Stimulated activated CD4-positive, alpha-beta T cell treated with anti-CD3 and anti-CD28 coated beads, Interleukin-2, amount 100 ng/mL, for 4 hours (primary cell): ENCODE measurements at regions not wholly inside any gene's neighbourhood (a gene's known extent, or its start where the extent isn't known, plus 50 kb on each side); places are given as distances from the start of the nearest gene placed in this dataset.

ENCODE experiments used
- DNase-seq: peaks from one replicate; pipeline ENCODE4 v3.0.0-alpha.2; 2020; ENCODE audit warnings: low read depth

DNA sequence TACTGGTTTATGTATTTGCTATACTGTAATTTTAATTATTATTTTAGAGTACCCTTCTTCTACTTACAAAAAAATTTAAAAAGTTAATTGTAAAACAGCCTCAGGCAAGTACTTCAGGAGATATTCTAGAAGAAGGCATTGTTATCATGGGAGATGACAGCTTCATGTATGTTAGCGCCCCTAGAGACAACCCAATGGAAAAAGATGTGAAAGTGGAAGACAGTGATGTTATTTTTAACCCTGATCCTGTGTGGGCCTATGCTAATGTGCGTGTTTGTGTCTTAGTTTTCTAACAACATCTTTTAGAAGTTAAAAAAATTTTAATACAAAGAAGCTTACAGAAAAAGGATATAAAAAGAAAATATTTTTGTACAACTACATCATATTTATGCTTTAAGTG lies 205.0 kb downstream of the FAM76B start:
- no peak for DNase-seq

DNA sequence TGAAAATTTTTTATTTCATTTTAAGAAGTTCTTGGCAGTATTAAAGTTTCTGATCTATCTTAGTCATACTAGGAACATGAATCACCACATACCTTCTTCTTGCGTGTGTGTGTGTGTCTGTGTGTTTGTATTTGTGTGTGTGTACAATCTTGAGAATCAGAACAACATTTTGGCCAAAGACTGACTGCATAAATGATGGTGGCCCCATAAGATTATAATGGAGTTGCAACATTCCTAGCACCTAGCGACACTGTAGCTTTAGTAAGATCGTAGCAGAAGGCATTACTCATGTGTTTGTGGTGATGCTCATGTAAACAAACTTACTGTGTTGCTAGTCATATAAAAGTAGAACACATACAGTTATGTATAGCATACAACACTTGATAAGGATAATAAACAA lies 205.4 kb downstream of the FAM76B start:
- DNase-seq: no peak

DNA sequence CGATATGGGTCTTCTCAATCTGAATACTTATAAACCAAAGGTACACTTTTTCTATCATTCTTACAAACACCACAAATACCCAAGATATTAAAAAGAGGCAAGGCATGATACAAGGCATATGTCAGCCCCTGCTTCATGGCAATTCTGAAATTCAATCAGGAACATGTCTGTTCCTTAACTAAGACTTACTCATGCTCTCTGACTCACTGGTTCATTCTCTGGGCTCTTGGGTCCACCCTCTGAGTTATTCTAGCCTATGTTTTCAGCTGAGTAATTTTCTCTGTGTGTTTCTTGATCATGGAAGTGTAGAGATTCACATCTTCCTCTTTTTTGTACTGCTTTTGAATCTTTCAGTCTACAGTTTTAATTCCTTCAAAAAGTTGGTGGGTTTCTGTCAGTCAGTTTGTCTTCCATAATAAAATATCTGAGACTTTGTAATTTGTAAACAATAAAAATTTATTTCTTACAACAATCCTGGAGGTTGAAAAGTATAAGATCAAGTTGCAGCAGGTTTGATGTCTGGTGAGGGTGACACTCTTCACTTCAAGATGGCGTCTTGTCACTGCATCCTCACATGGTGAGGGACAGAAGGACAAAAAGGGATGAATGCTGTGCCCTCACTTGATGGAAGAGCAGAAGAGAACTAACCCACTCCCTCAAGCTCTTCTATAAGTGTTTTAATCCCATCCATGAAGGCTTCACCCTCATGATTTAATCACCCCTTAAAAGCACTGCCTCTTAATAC lies 211.7 kb downstream of the FAM76B start:
- no peak for DNase-seq

DNA sequence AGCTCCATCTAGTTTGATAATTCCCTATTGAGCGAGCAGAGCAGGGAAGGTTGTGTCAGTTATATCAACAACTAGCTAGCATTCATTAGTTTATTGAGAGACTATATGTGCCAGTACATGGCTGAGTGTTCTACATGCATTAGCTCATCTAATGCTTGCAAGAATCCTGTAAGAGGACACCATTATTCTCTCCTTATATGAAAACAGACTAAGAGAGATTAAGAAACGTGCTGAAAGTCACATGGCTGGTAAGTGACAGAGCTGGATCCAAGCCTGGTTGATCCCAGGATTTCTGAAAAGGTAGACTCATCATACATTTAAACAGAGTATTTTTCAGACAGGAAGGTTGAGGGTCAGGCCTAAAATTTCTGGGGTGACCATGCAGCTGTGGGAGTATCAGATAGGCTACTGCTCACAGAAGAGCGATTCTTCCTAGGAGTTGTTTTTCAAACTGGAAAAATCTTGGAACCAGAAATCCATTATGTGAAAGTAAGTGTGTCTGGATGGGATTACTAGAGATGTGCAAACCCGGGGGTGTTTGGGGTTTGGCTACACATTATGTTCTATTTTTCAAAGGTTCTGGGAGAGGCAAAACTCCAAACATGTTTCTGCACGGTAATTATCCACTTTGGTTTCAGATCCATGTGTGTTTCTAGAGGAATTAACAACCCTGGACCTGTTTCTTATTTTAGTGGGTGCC lies 213.3 kb downstream of the FAM76B start:
- DNase-seq: no peak

DNA sequence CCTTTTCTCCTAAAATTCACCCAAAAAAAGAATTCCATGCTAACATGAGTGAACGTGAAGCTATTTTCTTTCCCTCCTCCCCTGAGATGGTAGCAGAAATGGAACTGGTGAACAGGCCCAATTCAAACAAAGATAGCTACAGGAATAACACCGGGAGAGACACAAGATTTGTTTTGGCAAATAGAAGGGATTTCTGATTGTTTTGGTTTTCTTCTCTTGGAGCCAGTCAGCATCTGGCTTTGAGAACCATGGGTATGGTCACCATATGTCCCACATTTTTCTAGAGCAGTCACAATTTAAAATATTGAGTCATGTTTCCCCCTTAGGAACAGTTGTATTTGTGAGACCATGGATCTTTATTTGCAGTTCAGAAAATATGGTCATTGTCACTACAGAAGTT lies 214.1 kb downstream of the FAM76B start:
- DNase-seq: no peak

DNA sequence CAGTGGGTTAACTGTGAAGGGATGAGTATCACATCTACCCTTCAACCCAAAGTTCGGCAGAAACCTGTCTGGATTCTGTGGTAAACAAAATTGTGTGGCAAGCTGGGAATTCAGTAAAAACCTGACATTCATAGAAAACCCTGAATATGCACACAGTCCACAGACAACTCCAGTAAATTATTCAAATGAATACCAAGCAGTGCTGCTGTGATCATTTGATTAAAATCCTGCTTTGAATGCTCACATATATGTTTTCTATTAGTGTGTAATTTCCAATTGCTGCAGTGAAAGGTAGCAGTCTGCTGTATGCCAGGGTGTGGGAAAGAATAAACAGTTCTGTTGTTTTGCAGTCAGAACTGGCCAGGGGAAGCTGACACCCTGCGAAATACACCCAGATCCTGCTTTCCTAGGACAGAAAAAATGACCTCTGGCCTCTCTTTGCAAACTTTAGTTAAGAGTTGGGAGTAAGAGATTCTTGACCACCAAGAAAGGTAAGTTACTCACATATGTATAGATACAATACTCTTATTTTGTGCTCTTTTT lies 217.8 kb downstream of the FAM76B start:
- DNase-seq: no peak

DNA sequence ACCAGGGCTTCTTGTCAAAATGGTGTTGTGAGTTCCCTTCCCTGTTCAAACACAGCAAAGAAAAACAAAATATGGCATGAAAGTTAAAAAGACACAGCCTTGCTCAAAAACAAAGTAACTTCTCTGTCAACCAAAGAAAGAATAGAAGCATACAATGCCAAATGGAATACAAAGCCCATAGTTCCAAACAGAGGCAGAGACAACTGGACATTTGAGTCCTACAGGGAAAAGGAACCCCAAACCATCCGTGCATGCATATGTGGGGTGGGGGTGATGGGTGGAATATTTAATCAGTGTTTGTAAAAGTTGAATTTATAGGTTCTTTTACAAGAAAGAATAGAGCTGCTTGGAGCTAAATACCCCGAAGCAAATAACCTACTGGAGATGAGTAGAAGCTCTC lies 218.7 kb downstream of the FAM76B start:
- no peak for DNase-seq

DNA sequence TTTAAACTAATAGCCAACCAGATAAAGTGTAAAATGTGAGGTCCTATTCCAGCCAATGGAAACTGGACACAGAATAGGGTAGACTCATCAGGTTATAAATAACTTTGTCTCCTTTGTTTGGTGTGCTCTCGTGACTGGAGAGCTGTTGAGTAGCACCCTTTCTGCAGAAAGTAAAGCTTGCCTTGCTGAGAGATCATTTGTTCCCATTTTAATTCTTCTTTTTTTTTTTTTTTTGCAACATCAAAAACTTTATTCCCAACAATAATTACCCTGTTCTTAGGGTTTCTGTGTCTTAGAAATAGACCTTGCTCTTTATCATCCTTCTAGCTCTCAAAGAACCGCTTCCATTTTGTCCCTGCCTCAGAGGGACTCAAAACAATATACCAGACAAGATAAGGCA lies 220.4 kb downstream of the FAM76B start:
- DNase-seq: no peak

DNA sequence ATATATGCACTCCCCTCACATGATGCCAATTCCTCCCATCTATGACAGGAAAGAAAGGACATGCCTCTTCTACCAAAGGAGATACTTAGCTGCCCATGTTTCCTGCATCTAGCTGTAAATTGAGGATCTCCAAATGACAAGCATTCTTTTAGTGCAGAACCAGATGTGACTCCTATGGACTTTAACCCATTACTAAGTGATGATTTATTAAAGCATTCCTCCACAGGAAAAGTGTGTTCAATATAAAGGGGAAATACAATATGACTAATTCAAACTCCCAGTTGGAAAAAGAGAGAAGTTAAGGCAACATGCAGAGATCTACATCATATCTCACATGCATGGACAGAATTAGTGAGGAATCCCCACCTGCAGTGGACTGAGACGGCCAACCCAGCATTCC lies 221.3 kb downstream of the FAM76B start:
- DNase-seq: no peak

DNA sequence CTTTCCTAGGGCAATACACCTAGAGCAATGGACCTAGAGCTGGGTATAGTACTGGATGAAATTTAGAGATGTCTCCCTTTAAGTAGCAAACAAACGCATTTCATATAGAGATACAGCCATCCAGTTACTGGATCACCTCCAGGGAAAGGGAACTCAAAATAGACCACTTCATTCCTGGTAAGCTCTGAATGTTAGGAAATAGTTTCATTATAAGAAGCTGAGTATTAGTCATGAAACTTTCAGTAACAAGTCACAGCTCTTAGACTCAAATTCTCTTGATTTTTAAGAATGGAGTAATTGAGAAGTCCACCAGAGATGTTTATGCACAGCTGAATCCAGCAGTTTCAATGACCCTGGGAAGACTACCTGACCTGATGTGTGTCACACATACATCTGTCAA lies 221.9 kb downstream of the FAM76B start:
- DNase-seq: no peak

DNA sequence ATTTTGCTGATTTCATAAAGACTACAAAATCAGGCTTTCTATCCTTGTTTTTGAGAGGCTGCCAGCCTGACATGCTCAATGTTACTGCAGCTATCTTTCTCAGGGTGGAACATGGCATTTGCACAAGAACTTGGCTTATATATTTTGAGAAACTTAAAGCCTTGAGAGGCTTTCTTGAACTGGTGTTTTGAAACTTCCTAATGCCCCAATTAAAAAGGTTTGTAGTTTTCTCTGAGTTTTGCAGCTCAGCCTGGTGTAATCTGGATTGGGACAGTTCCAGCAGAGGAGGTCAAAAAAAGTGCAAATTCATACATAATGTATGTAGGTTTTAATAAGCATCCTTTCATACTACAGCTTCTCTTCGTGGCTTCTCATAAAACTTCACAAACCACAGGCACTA lies 223.4 kb downstream of the FAM76B start:
- no peak for DNase-seq

DNA sequence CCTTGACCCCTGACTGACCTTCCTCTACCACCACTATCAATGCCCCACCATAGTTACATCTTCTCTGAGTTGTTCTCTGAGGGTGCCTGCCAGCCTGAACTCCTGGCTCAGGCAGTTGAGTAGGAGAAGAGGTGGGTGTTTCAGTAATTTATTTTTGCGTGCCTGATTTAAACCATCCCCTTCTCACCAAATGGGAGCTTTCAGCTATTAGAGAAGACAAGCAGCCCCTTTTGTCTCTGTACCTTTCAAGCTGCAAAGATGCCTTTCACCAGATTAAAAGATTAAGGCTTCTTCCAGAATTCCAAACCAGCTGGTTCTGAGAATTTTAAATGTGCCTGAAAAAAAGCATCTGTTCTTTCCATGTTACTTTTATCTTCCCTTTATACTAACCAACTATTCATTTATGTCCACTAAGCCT lies 223.8 kb downstream of the FAM76B start:
- no peak for DNase-seq

DNA sequence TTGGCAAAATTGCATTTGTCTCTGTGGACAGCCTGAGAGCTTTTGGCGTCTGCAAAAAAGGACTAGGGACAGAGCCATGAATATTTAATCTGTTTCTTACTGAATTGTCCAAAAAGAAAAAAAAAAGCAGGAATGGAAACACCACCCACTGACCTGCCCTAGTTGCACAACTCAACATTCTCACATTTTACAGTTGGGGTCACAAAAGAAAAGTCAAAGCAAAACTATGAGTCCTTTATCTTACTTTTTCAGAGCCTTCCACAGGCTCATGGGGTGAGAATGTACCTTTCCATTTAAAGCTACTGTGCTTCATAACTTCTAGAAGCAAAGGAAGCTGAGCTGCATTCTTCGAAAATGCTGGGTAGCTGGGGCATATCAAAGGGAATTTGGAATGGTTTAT lies 225.7 kb downstream of the FAM76B start:
- DNase-seq: no peak

DNA sequence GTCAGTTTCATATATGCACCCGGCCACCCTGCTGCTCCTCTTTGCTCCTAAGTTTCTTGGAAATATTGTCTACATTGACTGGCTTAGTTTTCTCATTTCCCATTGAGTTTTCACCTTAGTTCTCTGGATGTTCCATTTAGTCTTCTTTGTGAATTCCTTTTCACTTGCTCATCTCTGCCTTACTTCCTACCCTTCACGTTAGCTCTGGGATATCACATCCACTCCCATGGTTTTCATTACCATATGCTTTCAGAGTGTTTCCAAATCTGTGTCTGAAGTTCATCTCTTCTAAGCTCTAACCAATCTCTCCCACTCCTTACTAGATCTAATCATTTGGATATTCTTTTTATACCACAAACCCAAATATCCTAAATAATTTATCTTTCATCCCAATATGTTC lies 226.4 kb downstream of the FAM76B start:
- DNase-seq: no peak

DNA sequence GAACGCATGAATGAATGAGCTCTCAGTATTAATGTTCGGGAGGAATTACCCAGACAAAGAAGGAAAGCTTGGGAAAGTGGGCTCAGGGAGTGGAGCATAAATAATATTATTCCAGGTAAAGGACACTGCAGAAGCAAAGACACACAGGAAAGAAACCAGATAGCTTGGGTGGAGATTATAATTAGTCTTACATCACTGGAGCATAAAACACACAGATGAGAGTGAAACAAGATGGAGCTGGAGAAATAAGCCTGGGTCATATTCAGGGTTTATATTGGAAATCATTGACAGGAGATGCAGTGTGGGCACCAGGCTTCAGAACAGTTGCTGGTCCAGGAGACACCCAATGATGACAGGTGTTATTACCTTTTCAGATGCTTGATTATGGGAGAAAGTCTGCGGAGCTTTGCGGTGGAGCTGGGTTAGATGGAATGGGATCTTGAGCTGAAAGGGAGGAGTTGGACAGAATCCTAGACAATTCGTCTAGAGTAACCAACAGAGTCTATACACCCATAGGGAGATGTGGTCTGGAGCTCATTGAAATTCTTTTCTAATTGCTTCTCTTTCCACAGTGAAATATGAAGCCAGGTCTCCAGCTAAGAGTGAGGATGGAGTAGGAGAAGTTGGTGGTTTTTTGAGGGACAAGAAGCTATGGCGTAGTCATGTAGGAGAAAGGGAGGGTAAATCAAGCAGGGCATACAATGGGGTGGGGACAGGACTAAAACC lies 227.2 kb downstream of the FAM76B start:
- no peak for DNase-seq

DNA sequence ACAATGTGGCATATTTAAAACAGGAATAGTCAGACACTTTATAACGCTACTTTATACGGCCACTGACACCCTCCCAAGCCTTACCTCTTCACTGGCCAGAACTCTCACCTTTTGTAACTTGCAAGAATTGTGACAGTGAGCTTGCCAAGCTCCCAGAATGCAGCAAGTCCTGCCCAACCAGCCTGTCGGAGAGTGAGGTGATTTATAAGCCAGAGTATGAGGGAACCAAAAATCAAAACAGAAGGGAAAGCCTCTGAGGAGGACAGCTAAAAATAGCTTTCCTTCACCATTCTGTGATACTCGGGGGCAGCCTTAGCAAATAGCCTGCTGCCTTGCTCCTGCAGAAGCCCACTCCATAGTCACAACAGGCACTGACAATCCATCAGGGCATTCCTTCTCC lies 229.7 kb downstream of the FAM76B start:
- DNase-seq: no peak

DNA sequence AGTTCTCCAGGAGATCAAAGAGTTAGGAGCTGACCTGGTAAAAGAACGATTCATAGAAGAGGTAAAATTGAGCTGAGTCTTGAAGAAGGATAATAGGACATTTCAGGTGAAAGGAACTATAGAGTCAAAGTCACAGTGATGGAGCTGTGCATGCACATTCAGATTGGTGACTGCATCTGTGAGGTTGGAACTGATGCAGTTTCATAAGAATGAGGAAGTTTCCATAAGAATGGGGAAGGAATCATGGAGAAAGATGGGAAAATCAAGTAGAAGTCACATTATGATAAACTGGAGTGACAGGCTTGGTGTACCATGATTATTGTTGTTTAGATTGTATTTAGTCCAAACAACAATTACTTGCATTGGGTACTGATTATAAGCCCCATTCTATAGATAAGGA lies 232.2 kb downstream of the FAM76B start:
- no peak for DNase-seq

DNA sequence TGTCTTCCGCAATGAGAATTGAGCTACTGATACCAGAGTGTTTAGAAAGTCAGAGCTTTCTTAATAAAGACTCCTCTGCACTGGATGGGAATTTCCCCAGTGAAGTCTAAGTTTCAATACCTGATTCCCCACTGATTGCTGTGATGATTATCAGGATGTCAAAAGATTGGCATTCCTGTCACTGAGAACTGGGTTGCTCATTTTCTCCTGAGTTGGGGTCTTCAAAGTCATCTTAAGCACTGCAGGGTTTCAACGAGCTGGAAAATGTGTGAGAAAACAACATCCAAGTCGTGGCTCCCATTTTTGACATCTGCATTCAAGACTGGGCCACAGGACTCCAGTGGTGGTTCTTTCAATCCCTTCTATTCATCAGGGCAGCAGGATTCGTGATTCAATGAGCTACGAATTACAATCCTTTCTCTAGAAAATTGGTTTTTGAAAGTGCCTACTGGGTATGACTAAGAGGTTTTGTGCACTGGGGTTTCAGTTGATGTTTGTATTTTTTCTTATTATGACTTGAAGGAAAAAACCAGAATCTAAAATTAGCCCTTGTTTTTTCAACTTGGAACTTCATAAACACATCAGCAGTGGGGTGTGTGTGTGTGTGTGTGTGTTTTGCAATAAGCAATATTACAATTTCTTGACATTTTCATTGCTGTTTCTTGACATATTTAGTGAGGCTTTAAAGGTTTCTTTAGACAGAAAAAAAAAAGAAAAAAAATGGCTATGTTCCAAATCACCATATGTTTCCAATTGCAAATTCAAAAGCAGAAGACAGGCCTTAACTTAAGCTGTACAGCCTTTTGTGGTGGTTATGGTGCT lies 233.0 kb downstream of the FAM76B start:
- DNase-seq: no peak

DNA sequence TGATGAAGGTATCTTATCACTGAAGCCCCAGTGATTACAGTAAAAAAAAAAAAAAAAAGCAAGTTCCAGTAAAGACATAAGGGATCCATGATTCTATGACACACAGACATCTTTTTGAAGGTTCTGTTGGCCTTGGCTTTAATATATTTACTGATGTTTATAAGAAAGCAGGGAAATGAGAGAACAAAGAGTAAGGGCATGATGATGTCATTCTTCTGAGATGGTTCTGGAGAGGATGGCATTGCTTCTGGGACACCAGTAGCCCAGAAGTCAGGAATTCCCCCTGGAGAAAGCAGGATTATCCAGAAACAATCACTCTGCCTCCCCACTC lies 233.6 kb downstream of the FAM76B start:
- DNase-seq: no peak

DNA sequence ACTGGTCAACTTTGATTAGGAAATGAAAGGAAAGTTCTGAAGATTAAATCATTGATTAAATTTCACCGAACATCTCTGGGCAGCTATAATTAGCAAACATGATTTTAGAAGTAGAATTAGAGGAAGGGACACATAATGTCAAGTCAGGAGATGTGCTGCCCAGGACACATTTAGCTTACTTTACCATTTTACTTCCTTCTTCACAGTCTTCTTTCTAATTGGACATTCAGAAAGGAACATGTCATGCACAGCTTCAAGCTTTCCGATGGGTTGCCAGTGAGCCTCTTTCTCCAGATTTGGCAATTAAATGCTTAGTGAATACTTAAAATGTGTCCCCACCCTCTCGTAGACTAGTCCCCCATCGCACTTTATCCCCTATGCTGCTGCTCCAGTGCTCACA lies 234.7 kb downstream of the FAM76B start:
- no peak for DNase-seq

DNA sequence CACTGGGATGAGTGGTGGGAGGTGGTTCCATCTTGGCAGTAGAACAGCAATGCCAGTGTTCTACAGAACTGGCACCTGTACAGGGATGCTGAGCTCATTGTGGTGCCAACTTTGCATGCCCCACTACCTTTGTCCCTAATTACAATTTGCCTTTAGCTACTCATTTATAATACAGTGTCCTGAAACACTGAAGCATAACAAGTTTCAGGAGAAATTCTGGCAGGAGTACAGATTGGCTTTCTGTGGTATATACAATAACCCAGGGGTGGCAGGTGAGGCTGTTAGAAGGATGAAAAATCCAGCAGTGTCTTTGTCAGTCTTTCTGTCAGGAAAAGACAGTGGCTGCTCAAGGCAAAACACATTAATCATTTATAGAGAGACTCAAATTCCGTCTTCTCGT lies 240.3 kb downstream of the FAM76B start:
- no peak for DNase-seq

DNA sequence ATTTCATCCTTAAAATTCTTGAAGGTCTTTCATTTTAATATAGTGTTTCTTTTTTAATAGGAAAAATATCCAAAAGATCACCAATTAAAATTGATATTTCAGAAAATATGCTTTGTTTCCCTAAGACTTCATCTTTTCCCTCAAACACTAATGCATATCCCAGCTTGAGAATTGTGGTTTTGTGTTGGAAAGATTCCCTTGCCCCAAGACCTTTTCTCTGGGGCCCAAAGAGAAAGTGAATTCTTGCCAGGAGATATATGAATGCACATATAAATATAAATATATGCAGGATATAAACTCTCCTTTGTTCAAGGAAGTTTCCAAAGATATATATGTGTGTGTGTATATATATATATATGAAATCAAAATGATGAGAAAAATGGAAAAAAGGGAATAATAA lies 241.2 kb downstream of the FAM76B start:
- no peak for DNase-seq
